GM23338 (cell line): ENCODE measurements at regions not wholly inside any gene's neighbourhood (a gene's known extent, or its start where the extent isn't known, plus 50 kb on each side); places are given as distances from the start of the nearest gene placed in this dataset.

Source experiments
- ATAC-seq: fragments of 200-7000 bp; cut with Tn5 transposase; 3 replicates; pipeline ENCODE4 v1.9.1; 2020
- DNase-seq: peaks from one replicate; pipeline ENCODE4 v3.0.0-alpha.2; 2015; ENCODE audit warnings: low spot score
- H2AFZ ChIP-seq: fragments of 200-600 bp; sonication (generic); 2 replicates; pipeline ENCODE4 v1.8.0; 2016; ENCODE audit warnings: antibody characterized with exemption, mild to moderate bottlenecking, moderate library complexity
- H3F3A ChIP-seq: fragments of 200-600 bp; sonication (generic); replicated peaks from 2 replicates; pipeline ENCODE4 v1.8.0; 2017; ENCODE audit warnings: antibody characterized with exemption, mixed run types, low read depth
- H3K27ac ChIP-seq: fragments of 200-600 bp; sonication (generic); 2 replicates; pipeline ENCODE4 v1.6.1; 2016; ENCODE audit warnings: low read depth
- H3K27me3 ChIP-seq: fragments of 200-600 bp; sonication (generic); 2 replicates; pipeline ENCODE4 v1.8.0; 2016; ENCODE audit warnings: mild to moderate bottlenecking, mixed run types, moderate library complexity; ENCODE audit not compliant: insufficient read depth
- H3K36me3 ChIP-seq: fragments of 200-600 bp; sonication (generic); 2 replicates; pipeline ENCODE4 v1.8.0; 2016; ENCODE audit warnings: mild to moderate bottlenecking; ENCODE audit not compliant: insufficient read depth
- H3K4me1 ChIP-seq: fragments of 200-600 bp; sonication (generic); 2 replicates; pipeline ENCODE4 v1.8.0; 2016; ENCODE audit warnings: mild to moderate bottlenecking, moderate library complexity; ENCODE audit not compliant: insufficient read depth
- H3K4me2 ChIP-seq: fragments of 200-600 bp; sonication (generic); 2 replicates; pipeline ENCODE4 v1.7.1; 2017; ENCODE audit warnings: mixed run types
- H3K4me3 ChIP-seq: fragments of 200-600 bp; sonication (generic); 2 replicates; pipeline ENCODE4 v1.6.1; 2016; ENCODE audit warnings: mixed run types
- H3K79me2 ChIP-seq: fragments of 200-600 bp; sonication (generic); replicated peaks from 2 replicates; pipeline ENCODE4 v1.8.0; 2017; ENCODE audit warnings: mild to moderate bottlenecking; ENCODE audit not compliant: insufficient read depth
- H3K9me2 ChIP-seq: fragments of 200-600 bp; sonication (generic); 2 replicates; pipeline ENCODE4 v1.8.0; 2017; ENCODE audit not compliant: insufficient read depth
- H4K20me1 ChIP-seq: fragments of 200-600 bp; sonication (generic); replicated peaks from 2 replicates; pipeline ENCODE4 v1.8.0; 2017; ENCODE audit warnings: mild to moderate bottlenecking; ENCODE audit not compliant: insufficient read depth
- H3K27ac Mint-ChIP-seq: 2 replicates; pipeline ENCODE4 v1.8.0; 2020; ENCODE audit warnings: inconsistent platforms, mild to moderate bottlenecking, moderate library complexity, mixed read lengths
- H3K27me3 Mint-ChIP-seq: 3 replicates; pipeline ENCODE4 v1.8.0; 2022; ENCODE audit warnings: low read depth, mild to moderate bottlenecking, moderate library complexity, mixed read lengths, inconsistent platforms; ENCODE audit not compliant: insufficient read depth, poor library complexity
- H3K36me3 Mint-ChIP-seq: 3 replicates; pipeline ENCODE4 v1.8.0; 2021; ENCODE audit warnings: low read depth, mild to moderate bottlenecking, inconsistent platforms, moderate library complexity, mixed read lengths
- H3K4me1 Mint-ChIP-seq: 3 replicates; pipeline ENCODE4 v1.8.0; 2020; ENCODE audit warnings: mild to moderate bottlenecking, inconsistent platforms, mixed read lengths
- H3K4me3 Mint-ChIP-seq: 3 replicates; pipeline ENCODE4 v1.8.0; 2021; ENCODE audit warnings: moderate library complexity, mild to moderate bottlenecking, inconsistent platforms, mixed read lengths
- H3K9me3 Mint-ChIP-seq: 3 replicates; pipeline ENCODE4 v1.8.0; 2020; ENCODE audit warnings: moderate library complexity, mild to moderate bottlenecking, inconsistent platforms, mixed read lengths
- CTCF ChIP-seq, 2 experiments: fragments of 200-600 bp in 1 of 2; sonication (generic) in 1 of 2; conservative IDR thresholded peaks; 2 replicates each; pipeline versions ENCODE4 v1.5.1 to v1.6.1; 2016 to 2017; ENCODE audit warnings: antibody characterized with exemption in 2 of 2, low read depth in 2 of 2, mild to moderate bottlenecking in 2 of 2, moderate library complexity in 1 of 2
- ETS1 ChIP-seq: IDR thresholded peaks from 2 replicates; pipeline ENCODE4 v1.6.1; 2016; ENCODE audit warnings: antibody characterized with exemption
- JUNB ChIP-seq: IDR thresholded peaks from one replicate; pipeline ENCODE4 v1.6.1; 2016; ENCODE audit warnings: antibody characterized with exemption; ENCODE audit not compliant: unreplicated experiment
- REST ChIP-seq: IDR thresholded peaks from one replicate; pipeline ENCODE4 v1.6.1; 2018; ENCODE audit warnings: antibody characterized with exemption; ENCODE audit not compliant: unreplicated experiment
- ZNF114 ChIP-seq: fragments of 250-450 bp; sonication (Bioruptor Pico); IDR thresholded peaks from 2 replicates; pipeline ENCODE4 v1.5.0; 2020; ENCODE audit warnings: mild to moderate bottlenecking, moderate library complexity
- ZNF331 ChIP-seq: fragments of 250-450 bp; sonication (Bioruptor Pico); IDR thresholded peaks from 2 replicates; pipeline ENCODE4 v1.5.0; 2020; ENCODE audit warnings: low read depth, mild to moderate bottlenecking, moderate library complexity

GRCh38 chr4:89561048-89561447, 253.4 kb upstream of the GPRIN3 start (continued):
- TF ChIP-seq REST (no peak), ETS1 (no peak), CTCF (conservative IDR thresholded peaks at IDR 0.05; ENCODE audit: low read depth in 2 of 2) (no peak), ZNF114 (no peak), JUNB (no peak), ZNF331 (CRISPR knock-in tag) (no peak)

- Histone ChIP-seq H3K36me3 (no peaks in the 10 kb centered on the region), H2AFZ (no peak overlapping the region), H3K4me1 (peaks cover 10% of the 10 kb centered on the region; the same call in 1 of the 2 replicates), H3K4me3 (no peak overlapping the region), H3K9me2 (no peaks in the 10 kb centered on the region), H3K79me2 (no peaks in the 10 kb centered on the region), H3K27me3 (no peaks in the 10 kb centered on the region), H3F3A (no peaks in the 10 kb centered on the region), H3K4me2 (no peak overlapping the region), H4K20me1 (no peaks in the 10 kb centered on the region), H3K27ac (no peak overlapping the region)
- Mint-ChIP-seq H3K4me1 (peaks cover 23% of the 10 kb centered on the region), H3K27me3 (peaks cover 7% of the 10 kb centered on the region), H3K9me3 (no peaks in the 10 kb centered on the region), H3K36me3 (no peaks in the 10 kb centered on the region), H3K4me3 (no peak overlapping the region), H3K27ac (no peak overlapping the region)
- ATAC-seq (peak; percentile 47), DNase-seq (peak; percentile 57)
- TF ChIP-seq REST (no peak), CTCF (conservative IDR thresholded peaks at IDR 0.05; ENCODE audit: low read depth in 2 of 2) (peak; percentile 59 to 61)
Measured at GRCh38 chr4:89558147-89558546, 250.5 kb upstream of the GPRIN3 start.
